GM18907 (cell line): ENCODE measurements at regions not wholly inside any gene's neighbourhood (a gene's known extent, or its start where the extent isn't known, plus 50 kb on each side); places are given as distances from the start of the nearest gene placed in this dataset.

Source experiments
- ATAC-seq: cut with Tn5 transposase; IDR thresholded peaks from one replicate; pipeline ENCODE4 v1.9.1; 2021; ENCODE audit warnings: mild to moderate bottlenecking, moderate library complexity; ENCODE audit not compliant: unreplicated experiment

- no peak for ATAC-seq
Measured at GRCh38 chr22:26992556-26992955, 335.2 kb downstream of the MIAT start.

DNA sequence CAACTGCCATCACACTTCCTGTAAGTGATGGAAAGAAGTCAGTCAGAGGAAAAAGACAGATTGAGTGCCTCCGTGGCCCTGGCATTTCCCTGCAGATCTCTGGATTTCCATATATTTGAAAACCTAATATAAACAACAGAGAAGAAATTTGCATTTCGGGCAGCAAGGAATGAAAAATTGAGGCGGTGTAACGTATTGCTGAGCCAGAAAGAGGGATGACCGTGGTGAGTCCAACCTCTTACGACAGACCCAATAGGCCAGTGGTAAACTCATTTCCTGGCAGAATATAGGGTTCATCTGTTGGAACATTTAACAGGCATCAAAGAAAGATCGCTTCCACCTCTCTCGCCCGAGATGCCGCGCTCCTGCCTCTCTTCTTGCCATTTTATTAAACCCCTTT lies 336.5 kb downstream of the MIAT start:
- no peak for ATAC-seq

DNA sequence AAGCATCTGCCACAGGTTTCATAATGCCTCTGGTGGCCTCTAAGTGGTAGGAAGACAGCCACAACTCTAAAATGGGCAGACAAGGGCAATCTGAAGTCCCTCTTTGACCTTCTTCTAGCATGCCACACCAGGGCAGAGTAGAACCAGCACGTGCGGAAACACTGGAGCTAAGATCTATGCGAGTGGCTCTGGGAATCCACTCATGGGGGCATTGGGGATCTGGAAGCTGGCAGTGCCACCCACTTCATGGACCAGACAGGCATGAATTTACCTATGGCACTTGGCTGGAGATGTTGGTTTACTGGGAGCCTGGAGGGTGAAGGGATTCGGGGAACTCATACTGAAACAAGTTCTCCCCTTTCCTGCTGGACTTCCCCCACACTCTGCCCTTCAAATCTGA lies 337.4 kb downstream of the MIAT start:
- no peak for ATAC-seq

DNA sequence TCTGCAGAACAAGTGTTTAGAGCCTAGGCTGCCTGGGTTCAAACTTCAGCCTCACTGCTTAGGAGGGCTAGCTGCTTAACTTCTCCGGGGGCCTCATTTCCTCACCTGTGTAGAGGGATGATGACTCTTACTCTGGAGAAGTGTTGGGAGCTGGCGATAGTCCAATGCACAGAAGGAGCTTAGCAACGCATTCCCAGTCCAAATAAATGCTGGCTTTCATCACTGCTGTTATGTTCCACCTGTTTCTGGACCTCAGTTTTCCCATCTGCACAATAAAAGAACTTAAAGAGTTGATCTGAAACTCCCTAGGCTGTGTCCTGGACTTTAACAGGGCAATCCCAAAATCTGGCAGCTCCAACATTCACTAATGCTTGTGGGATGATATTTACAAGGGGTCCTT lies 337.8 kb downstream of the MIAT start:
- no peak for ATAC-seq

DNA sequence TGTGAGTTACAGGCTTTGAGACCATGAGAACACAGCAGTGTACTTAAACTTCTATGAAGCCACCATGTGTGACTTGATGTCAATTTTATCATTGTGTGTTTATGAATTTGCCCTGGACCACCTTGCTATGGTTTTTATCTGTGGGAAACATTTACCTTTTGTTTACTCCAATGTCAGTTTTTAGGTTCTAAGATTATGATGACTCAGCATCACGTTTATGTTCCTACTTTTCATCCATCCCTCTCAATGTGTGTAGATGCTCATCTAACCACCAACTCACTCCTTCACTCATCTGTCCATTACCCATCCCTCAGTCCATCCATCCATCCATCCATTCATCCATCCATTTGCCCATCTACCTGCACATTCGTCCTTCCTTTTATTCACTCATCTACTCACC lies 338.8 kb downstream of the MIAT start:
- no peak for ATAC-seq

DNA sequence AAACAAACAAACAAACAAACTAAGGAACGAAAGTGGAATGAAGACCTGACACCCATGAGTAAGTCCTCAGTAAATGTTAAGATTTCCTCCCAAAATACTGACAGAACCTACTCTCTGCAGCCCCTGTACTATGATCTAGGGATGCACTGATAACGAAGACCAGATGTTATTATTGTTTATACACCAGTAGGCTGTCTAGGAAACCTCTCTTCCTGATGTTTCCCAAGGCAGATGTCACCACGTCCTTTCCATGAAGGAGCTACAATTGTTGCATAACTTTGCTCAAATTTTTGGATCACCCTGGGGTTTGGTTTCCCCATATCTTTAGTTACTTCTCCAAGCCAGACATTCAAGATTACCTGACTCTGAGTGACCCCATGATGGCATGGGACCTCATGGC lies 340.7 kb downstream of the MIAT start:
- no peak for ATAC-seq

- no peak for ATAC-seq
Measured at GRCh38 chr22:26998716-26999115, 341.3 kb downstream of the MIAT start.

DNA sequence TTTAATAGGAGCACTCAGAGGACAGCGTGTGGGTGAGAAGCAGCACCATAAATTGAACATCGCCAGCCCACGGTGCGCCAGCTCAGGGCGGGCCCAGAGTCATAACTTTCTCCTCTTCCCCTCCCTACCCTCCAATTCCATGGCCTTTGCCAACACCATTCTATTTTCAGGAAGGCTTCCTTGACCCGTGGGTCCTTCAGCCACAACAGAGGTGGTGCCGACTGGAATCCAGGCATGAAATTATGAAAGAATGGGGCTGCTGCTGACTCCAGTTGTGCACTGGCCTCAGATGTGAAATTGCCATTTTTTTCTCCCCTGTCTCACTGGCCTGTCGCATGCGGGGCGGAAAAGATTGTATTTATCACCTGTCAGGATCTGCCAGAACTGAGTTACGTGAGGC lies 345.9 kb downstream of the MIAT start:
- ATAC-seq: no peak

- ATAC-seq: no peak
Measured at GRCh38 chr22:27004434-27004833, 347.0 kb downstream of the MIAT start.

GRCh38 chr22:27008454-27008853 lies 351.1 kb downstream of the MIAT start:
- ATAC-seq: no peak

DNA sequence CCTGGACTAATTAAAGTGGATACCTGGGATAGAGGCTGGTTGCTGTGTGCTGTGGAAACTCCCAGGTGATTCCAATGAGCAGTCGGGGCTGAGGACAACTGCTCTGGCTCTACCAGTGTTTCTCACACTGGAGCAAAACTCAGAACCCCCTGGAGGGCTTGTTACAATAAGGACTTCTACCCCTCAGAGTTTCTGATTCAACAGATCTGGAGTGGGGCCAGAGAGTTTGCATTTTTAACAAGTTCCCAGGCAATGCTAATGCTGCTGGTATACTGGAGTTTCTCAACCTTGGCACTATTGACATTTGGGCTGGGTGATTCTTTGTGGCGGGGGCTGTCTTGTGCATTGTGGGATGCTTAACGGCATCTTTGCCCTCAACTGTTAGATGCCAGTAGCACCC lies 353.7 kb downstream of the MIAT start:
- ATAC-seq: no peak

DNA sequence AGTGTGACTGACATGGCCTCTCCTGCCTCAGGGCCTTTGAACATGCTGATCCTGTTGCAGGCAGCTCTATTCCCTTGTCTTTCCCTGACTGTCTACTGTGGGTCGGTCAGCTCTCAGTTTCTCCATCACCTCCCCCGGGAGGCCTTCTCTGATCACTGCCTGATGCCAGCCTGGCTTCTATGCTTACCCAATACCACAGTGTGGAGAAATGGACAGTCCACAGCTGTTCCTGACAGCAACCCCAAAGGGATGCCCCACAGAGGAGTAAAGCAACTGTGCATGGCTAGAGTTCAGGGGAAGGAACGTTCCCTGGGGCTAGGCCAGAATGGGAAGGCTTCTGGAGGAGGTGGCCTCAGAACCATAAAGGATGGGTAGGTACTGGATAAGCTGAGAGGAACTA lies 354.3 kb downstream of the MIAT start:
- ATAC-seq: no peak

DNA sequence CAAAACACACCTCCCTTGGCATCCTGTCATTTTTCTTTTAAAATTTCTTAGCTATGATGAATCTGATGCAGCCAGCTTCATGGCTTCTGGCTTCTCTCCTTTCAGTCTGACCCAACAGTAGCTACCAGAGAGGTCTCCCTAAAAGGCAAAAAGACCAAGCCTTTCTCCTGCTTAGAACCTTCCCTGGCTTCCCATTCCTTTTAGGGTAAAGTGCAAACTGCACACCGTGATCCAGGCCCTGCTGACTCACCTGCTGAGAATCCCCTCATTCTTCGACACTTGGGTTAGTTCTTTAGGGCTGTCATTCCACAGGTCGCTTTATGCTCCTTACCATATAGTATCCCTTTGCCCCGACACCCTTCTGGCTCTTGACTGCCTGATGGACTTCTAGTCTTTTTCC lies 362.4 kb downstream of the MIAT start:
- no peak for ATAC-seq

DNA sequence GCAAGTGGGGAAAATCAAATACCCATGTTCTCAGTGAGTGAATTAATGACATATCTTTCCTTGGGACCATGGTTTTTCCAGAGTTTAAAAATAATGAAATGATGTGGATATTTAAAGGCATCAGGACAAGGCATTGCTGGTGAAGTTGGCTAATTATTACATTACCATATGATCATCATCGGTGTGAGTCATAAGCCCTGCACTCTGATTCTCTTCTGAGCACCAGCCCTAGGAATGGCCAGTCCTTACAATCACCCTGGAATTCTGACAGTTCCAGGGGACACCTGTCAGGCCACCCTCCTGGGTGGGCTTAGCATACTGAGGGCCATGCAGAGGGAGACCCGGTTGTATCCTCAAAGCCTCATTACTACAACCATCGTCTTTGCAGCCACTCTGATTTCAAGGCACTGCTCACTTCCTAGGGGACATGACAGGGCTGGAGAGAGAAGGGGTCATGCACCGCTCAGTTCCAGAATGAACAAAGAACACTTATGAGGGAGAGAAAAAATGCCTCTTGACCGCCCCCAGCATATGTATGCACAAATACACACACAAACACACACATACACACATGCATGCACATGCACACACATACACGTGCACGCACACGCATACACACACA lies 365.0 kb downstream of the MIAT start:
- no peak for ATAC-seq

DNA sequence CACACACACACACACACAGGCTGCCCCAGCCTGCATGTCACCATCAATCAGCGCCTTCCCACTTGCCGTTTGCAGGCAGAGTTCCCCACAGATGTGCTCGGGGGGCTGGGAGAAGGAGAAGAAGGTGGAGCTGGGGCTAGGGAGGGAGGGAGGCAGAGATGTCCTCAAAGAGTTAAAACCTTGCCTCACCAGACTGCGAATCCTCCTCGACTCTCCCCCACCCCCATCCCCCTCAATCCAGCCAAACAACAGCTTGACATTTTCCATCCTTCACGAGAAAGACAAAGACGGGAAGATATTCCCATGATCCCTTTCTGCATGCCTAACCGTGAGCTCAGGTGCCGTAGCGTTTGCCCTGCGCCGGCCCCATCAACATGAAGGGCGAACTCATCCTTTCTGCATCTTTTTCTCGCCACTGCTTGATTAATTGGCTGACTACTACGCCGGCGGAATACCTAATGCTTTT lies 365.5 kb downstream of the MIAT start:
- ATAC-seq: no peak

DNA sequence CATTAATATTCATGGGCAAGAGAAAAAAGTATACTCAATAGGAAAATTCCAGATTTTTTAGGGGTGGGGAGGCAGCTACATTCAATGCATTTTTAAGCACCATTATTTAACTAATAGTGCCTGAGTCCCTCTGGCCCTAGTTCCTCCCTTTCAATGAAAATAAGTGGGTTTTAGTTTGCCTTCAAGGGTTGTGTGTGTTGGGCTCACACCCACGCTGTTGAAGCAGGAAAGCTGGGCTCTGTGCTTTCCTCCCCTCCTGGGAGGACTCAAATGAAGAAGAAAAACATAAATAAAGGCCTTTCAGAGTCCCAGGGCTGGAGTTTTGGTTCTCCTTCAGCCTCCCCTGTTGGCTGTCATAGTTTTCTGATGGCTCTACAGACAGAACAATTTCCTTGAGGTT lies 366.2 kb downstream of the MIAT start:
- ATAC-seq: no peak

- ATAC-seq: no peak
Measured at GRCh38 chr22:27024982-27025381, 367.6 kb downstream of the MIAT start.

DNA sequence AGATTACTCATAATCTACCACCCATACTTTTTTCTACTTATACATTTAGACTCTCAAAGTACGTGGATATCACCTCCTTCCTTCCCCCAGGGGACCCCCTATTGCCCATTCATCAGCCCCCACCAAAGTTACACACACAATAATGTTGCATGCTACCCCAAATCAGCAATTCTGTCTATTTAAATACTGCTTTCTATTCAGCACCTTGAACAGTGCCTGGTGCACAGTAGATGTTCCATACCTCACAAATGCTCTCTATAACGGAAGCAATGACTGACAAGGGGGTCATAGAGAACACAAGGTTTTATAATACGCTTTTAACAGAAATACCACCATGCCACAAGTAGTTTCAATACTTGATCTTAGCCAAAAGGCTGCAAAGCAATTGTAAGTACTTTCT lies 370.7 kb downstream of the MIAT start:
- ATAC-seq: no peak

GRCh38 chr22:27029584-27030130 lies 372.3 kb downstream of the MIAT start:
- ATAC-seq: no peak

DNA sequence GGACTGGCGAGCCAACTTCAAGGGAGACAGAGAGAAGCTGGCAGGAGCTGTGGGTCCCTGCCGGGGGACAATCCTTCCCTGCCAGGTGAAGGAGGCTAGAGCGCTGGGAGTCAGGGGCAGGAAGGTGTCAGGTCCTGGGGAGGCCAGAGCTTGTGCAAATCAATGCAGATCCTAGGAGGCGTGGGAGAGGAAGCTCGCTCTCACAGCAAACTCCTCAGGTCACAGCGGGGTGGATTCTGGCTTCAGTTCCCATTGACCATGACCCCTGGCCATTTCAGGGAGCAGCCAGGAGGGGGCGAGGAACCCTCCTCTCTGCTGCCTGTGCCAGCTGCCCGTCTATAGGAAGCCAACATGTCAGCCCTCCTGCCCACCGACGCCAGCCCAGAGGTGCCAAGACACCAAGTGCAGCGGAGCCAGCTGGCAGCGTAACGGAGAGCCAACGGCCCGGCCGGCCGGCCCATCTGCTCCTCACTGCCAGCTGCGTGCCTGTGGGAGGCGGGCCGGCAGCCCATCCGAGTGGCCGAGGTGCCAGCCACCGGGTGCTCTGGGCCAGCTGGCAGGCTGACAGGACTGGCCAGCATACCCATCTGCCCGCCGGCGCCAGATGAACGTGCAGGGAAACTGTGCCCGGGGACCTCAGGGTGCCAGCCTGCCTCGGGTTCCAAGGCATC lies 374.8 kb downstream of the MIAT start:
- ATAC-seq: no peak

DNA sequence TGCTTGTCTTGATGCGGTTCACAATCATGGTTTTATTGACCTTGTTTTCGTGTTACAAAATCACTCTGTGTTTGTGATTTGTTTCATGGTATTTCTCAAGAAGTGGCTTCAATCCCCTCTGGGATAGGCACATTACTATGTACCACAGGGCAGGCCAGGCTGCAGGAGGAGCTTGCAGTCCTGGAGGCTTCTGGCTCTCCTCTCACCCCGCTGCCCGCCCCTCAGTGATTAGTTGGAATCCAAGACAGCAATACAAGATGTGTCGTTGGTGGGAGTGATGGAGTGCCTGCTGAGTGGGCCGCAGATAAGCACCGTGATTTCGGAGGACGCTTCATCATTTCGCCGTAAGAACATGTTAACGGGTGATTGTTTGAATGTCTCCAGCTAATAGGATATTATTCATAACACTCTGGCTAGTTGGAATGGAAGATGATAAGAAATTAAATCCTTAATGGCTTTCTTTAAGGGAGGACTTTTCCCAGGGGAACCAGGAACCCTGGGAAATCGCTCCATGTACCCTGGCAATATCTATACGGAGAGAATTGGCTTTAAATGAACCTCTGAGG lies 384.4 kb downstream of the MIAT start:
- no peak for ATAC-seq

DNA sequence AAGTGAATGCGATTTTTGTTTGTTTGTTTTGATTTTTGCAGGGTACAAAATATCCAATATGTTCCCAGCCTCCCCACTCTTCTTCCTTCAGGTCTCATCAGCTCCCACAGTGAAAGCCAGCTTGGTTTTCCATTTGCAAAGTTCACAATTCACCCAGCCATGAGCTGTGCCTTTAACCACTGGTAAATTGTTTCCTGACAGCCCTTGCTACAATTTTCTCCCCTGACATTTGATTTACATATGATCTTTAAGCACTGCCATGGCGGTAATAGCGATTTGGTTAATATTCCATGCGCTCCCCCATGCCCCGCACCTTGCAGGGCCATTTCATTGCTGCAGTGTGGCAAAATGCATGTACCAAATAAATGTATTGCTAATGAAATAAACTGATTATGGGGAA lies 385.9 kb downstream of the MIAT start:
- no peak for ATAC-seq
